ENCODE measurements at regions not wholly inside any gene's neighbourhood (a gene's known extent, or its start where the extent isn't known, plus 50 kb on each side); places are given as distances from the start of the nearest gene placed in this dataset.

GRCh38 chr3:106820726-106821362, 556.4 kb upstream of the CCDC54 start:
- Histone ChIP-seq H3K9me3 (no peaks in the 10 kb centered on the region), H3K4me1 (no peaks in the 10 kb centered on the region), H3K4me3 (no peak overlapping the region), H3K27me3 (no peaks in the 10 kb centered on the region), H3K36me3 (no peaks in the 10 kb centered on the region), H3K27ac (no peak overlapping the region)
- no peak for TF ChIP-seq POLR2A (IDR thresholded peaks at IDR 0.05)
- no peak for TF ChIP-seq CTCF (IDR thresholded peaks at IDR 0.05)
- DNase-seq, result no peak

- DNase-seq, result no peak
- H3K9me3 ChIP-seq, result no peaks in the 10 kb centered on the region
- H3K36me3 ChIP-seq, result no peaks in the 10 kb centered on the region
- no peak overlapping the region for H3K27ac ChIP-seq
- H3K4me3 ChIP-seq, result no peak overlapping the region
- no peaks in the 10 kb centered on the region for H3K27me3 ChIP-seq
- TF ChIP-seq CTCF (IDR thresholded peaks at IDR 0.05) (no peak), POLR2A (IDR thresholded peaks at IDR 0.05) (no peak)
- H3K4me1 ChIP-seq, result no peaks in the 10 kb centered on the region
Observed at GRCh38 chr3:106821801-106822200, 555.4 kb upstream of the CCDC54 start.

GRCh38 chr3:106822204-106822603, 555.0 kb upstream of the CCDC54 start:
- no peak for DNase-seq
- Histone ChIP-seq H3K4me3 (no peak overlapping the region), H3K36me3 (no peaks in the 10 kb centered on the region), H3K9me3 (no peaks in the 10 kb centered on the region), H3K4me1 (no peaks in the 10 kb centered on the region), H3K27me3 (no peaks in the 10 kb centered on the region), H3K27ac (no peak overlapping the region)
- TF ChIP-seq POLR2A (IDR thresholded peaks at IDR 0.05), result no peak
- no peak for TF ChIP-seq CTCF (IDR thresholded peaks at IDR 0.05)

GRCh38 chr3:106823701-106824100, 553.5 kb upstream of the CCDC54 start:
- Histone ChIP-seq H3K27me3 (no peaks in the 10 kb centered on the region), H3K9me3 (no peaks in the 10 kb centered on the region), H3K27ac (no peak overlapping the region), H3K4me1 (no peaks in the 10 kb centered on the region), H3K4me3 (no peak overlapping the region), H3K36me3 (no peaks in the 10 kb centered on the region)
- DNase-seq, result no peak
- TF ChIP-seq POLR2A (IDR thresholded peaks at IDR 0.05) (no peak), CTCF (IDR thresholded peaks at IDR 0.05) (no peak)

- Histone ChIP-seq H3K36me3 (no peaks in the 10 kb centered on the region), H3K27me3 (no peaks in the 10 kb centered on the region), H3K4me1 (no peaks in the 10 kb centered on the region), H3K4me3 (no peak overlapping the region), H3K9me3 (no peaks in the 10 kb centered on the region), H3K27ac (no peak overlapping the region)
- DNase-seq, result no peak
- TF ChIP-seq CTCF (IDR thresholded peaks at IDR 0.05), result no peak
- no peak for TF ChIP-seq POLR2A (IDR thresholded peaks at IDR 0.05)
Observed at GRCh38 chr3:106824856-106825255, 552.4 kb upstream of the CCDC54 start.

Measured in Peyer's patch (tissue), 4 donors.